BLaER1 treated with 17β-estradiol and CSF1 and Interleukin-3, amounts not matched to agents 10 nM and 100 nM (cell line): ENCODE measurements at regions not wholly inside any gene's neighbourhood (a gene's known extent, or its start where the extent isn't known, plus 50 kb on each side); places are given as distances from the start of the nearest gene placed in this dataset.

Source experiments
- H3K27ac ChIP-seq, 11 experiments: shearing (Covaris generic); formaldehyde crosslinking; 2 replicates each; pipeline ENCODE4 v1.8.1; 2022
- H3K27me3 ChIP-seq, 11 experiments: shearing (Covaris generic); formaldehyde crosslinking; 2 replicates each; pipeline ENCODE4 v1.8.1; 2022
- H3K36me3 ChIP-seq, 11 experiments: shearing (Covaris generic); formaldehyde crosslinking; 2 replicates each; pipeline ENCODE4 v1.8.1; 2022
- H3K4me1 ChIP-seq, 10 experiments: shearing (Covaris generic); formaldehyde crosslinking; 2 replicates each; pipeline ENCODE4 v1.8.1; 2022
- H3K4me2 ChIP-seq, 11 experiments: shearing (Covaris generic); formaldehyde crosslinking; 2 replicates each; pipeline ENCODE4 v1.8.1; 2022
- H3K4me3 ChIP-seq, 10 experiments: shearing (Covaris generic); formaldehyde crosslinking; 2 replicates each; pipeline ENCODE4 v1.8.1; 2022
- H3K9ac ChIP-seq, 11 experiments: shearing (Covaris generic); formaldehyde crosslinking; 2 replicates each; pipeline ENCODE4 v1.8.1; 2022
- H3K9me3 ChIP-seq, 11 experiments: shearing (Covaris generic); formaldehyde crosslinking; replicated peaks in 1 of 11; 2 replicates each; pipeline ENCODE4 v1.8.1; 2022
- H4K20me1 ChIP-seq, 11 experiments: shearing (Covaris generic); formaldehyde crosslinking; 2 replicates each; pipeline ENCODE4 v1.8.1; 2022
- Cebpa-rat ChIP-seq, 11 experiments: shearing (Covaris generic); IDR thresholded peaks; 2 replicates each; pipeline ENCODE4 v1.8.1; 2022

GRCh38 chr17:73974536-73974935 is 228.9 kb upstream of the RPL38 start:
- H4K20me1 ChIP-seq, result no peaks in the 10 kb centered on the region
- no peaks in the 10 kb centered on the region for H3K9me3 ChIP-seq
- peak overlapping the region in 8 of 11 experiments; percentile 12 to 56 (median 40); a peak in 13 of 22 replicates for H3K4me2 ChIP-seq
- no peak overlapping the region for H3K9ac ChIP-seq
- H3K4me3 ChIP-seq, result no peak overlapping the region
- TF ChIP-seq Cebpa-rat (IDR thresholded peaks at IDR 0.05), result no peak
- no peaks in the 10 kb centered on the region for H3K27me3 ChIP-seq
- peaks cover 11 to 58% (median 43%) of the 10 kb centered on the region in 10 experiments for H3K4me1 ChIP-seq
- H3K36me3 ChIP-seq, result no peaks in the 10 kb centered on the region
- H3K27ac ChIP-seq, result peak overlapping the region in 3 of 11 experiments; percentile 7 to 40 (median 24); a peak in 1 of 22 replicates

DNA sequence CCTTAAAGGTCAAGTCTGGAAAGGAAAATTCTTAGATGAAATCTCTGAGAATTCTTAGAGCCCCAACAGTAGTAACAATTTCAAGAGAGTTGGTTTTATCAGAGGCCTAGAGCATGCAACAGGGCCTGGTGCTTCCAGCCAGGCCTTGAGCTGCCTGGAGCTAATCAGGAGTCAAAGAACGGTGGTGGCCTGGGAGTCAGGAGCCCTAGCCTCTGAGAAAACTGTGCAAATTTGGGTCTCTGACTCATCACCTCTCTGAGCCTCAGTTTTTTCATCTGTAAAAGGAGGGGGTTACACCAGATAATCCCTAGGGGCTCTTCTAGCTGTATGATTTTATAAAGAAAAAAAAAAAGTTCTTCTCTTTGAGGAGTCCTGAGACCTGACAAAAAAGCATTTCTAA is 227.3 kb upstream of the RPL38 start:
- Histone ChIP-seq H3K4me1 (peaks cover 6 to 59% (median 51%) of the 10 kb centered on the region in 10 experiments), H3K27me3 (no peaks in the 10 kb centered on the region), H3K36me3 (no peaks in the 10 kb centered on the region), H3K9ac (0 out of 22 replicates have a peak overlapping the region, but pooled peaks of 1 of the 11 experiments have one; percentile 6), H3K9me3 (no peaks in the 10 kb centered on the region), H3K27ac (no peak overlapping the region), H3K4me2 (peak overlapping the region in 8 of 11 experiments; percentile 15 to 47 (median 37); a peak in 13 of 22 replicates), H4K20me1 (no peaks in the 10 kb centered on the region), H3K4me3 (no peak overlapping the region)
- no peak for TF ChIP-seq Cebpa-rat (IDR thresholded peaks at IDR 0.05)

- no peak for TF ChIP-seq Cebpa-rat (IDR thresholded peaks at IDR 0.05)
Observed at GRCh38 chr17:73976676-73977521, 226.6 kb upstream of the RPL38 start.

DNA sequence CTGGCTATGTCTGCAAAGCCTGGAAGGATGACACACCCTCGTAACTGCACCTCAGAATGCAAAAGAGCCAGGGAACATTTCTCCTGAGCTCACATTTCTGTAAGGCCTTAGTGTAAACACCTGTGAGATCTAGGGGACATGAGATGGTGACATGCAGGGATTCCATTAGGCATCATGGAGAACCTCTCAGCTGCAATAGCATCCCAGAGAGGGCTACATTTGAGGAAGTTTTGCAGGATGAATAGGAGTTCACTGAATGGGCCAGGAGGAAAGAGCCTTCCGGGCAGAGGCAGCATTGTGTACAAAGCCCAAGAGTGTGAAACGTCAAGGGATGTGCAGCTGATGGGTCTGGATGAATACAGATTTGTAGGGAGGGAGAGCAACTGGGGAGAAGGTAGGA is 223.0 kb upstream of the RPL38 start:
- Histone ChIP-seq H3K9me3 (no peaks in the 10 kb centered on the region), H3K9ac (no peak overlapping the region), H3K4me1 (peaks cover 47 to 82% (median 77%) of the 10 kb centered on the region in 10 experiments), H3K27ac (no peak overlapping the region), H4K20me1 (no peaks in the 10 kb centered on the region), H3K4me3 (no peak overlapping the region), H3K4me2 (peak overlapping the region; percentile 76 to 94 (median 85); a peak in 20 of 22 replicates), H3K36me3 (no peaks in the 10 kb centered on the region), H3K27me3 (no peaks in the 10 kb centered on the region)
- no peak for TF ChIP-seq Cebpa-rat (IDR thresholded peaks at IDR 0.05)

More at GRCh38 chr17:73976676-73977521, 226.6 kb upstream of the RPL38 start:
- H4K20me1 ChIP-seq, result no peaks in the 10 kb centered on the region
- no peak overlapping the region for H3K27ac ChIP-seq
- H3K4me3 ChIP-seq, result no peak overlapping the region
- peak overlapping the region in 8 of 11 experiments; percentile 15 to 47 (median 37); a peak in 14 of 22 replicates for H3K4me2 ChIP-seq
- H3K9me3 ChIP-seq, result no peaks in the 10 kb centered on the region
- H3K36me3 ChIP-seq, result no peaks in the 10 kb centered on the region
- H3K9ac ChIP-seq, result no peak overlapping the region
- H3K27me3 ChIP-seq, result no peaks in the 10 kb centered on the region
- peaks cover 13 to 59% (median 53%) of the 10 kb centered on the region in 10 experiments for H3K4me1 ChIP-seq

DNA sequence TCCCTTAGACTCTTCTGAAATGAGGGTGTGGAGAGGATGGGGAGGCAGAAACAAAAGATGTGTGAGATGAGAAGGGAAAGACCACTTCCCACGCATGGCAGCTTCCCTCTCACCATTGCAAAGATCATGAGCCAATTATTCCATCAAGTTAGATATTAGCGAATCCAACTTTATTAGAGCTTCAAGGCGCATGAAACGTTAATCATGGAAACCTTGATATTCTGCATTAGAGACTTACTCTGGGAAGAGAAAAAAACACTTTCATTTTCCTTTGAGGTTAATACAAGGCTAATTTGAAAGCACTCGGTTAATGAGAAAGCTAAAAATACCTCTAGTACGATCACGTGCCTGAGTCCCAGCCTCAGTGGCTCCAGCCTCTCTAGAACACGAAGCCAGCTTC is 220.6 kb upstream of the RPL38 start:
- H3K4me2 ChIP-seq, result peak overlapping the region; percentile 76 to 94 (median 85)
- no peak for TF ChIP-seq Cebpa-rat (IDR thresholded peaks at IDR 0.05)
- peak overlapping the region in 2 of 11 experiments; percentile 60 to 68; a peak in 2 of 22 replicates for H3K27ac ChIP-seq
- H3K9me3 ChIP-seq, result no peaks in the 10 kb centered on the region
- peak overlapping the region in 2 of 11 experiments; percentile 36 to 39; a peak in 2 of 22 replicates for H3K9ac ChIP-seq
- no peaks in the 10 kb centered on the region for H3K27me3 ChIP-seq
- H3K4me3 ChIP-seq, result no peak overlapping the region
- H4K20me1 ChIP-seq, result no peaks in the 10 kb centered on the region
- no peaks in the 10 kb centered on the region for H3K36me3 ChIP-seq
- H3K4me1 ChIP-seq, result peaks cover 48 to 78% (median 68%) of the 10 kb centered on the region in 10 experiments

GRCh38 chr17:73983621-73984400 is 219.7 kb upstream of the RPL38 start:
- no peak for TF ChIP-seq Cebpa-rat (IDR thresholded peaks at IDR 0.05)
- no peaks in the 10 kb centered on the region for H3K36me3 ChIP-seq
- H3K27ac ChIP-seq, result peak overlapping the region in 2 of 11 experiments; percentile 15 to 25; a peak in 1 of 22 replicates
- peaks cover 48 to 78% (median 68%) of the 10 kb centered on the region in 10 experiments for H3K4me1 ChIP-seq
- H3K4me2 ChIP-seq, result peak overlapping the region; percentile 46 to 94 (median 77)
- no peaks in the 10 kb centered on the region for H3K9me3 ChIP-seq
- H3K9ac ChIP-seq, result no peak overlapping the region
- H3K4me3 ChIP-seq, result no peak overlapping the region
- H3K27me3 ChIP-seq, result no peaks in the 10 kb centered on the region
- H4K20me1 ChIP-seq, result no peaks in the 10 kb centered on the region

- H3K36me3 ChIP-seq, result no peaks in the 10 kb centered on the region
- H3K4me1 ChIP-seq, result peaks cover 48 to 76% (median 64%) of the 10 kb centered on the region in 10 experiments
- no peak overlapping the region for H3K4me3 ChIP-seq
Observed at GRCh38 chr17:73984941-73985340, 218.5 kb upstream of the RPL38 start.

GRCh38 chr17:73985466-73986015 is 217.9 kb upstream of the RPL38 start:
- peak overlapping the region in 4 of 11 experiments; percentile 38 to 58 (median 52); a peak in 6 of 22 replicates for H3K27ac ChIP-seq
- H3K4me3 ChIP-seq, result no peak overlapping the region
- H3K9me3 ChIP-seq, result no peaks in the 10 kb centered on the region
- no peaks in the 10 kb centered on the region for H4K20me1 ChIP-seq
- no peak for TF ChIP-seq Cebpa-rat (IDR thresholded peaks at IDR 0.05)
- peak overlapping the region in 10 of 11 experiments; percentile 55 to 82 (median 76); a peak in 20 of 22 replicates for H3K4me2 ChIP-seq
- H3K9ac ChIP-seq, result peak overlapping the region in 1 of 11 experiments; percentile 38; a peak in 2 of 22 replicates
- H3K36me3 ChIP-seq, result no peaks in the 10 kb centered on the region
- no peaks in the 10 kb centered on the region for H3K27me3 ChIP-seq
- H3K4me1 ChIP-seq, result peaks cover 48 to 70% (median 58%) of the 10 kb centered on the region in 10 experiments

More at GRCh38 chr17:73984941-73985340, 218.5 kb upstream of the RPL38 start:
- Histone ChIP-seq H4K20me1 (no peaks in the 10 kb centered on the region), H3K4me2 (peak overlapping the region; percentile 55 to 82 (median 78)), H3K9me3 (no peaks in the 10 kb centered on the region), H3K27me3 (no peaks in the 10 kb centered on the region), H3K27ac (peak overlapping the region in 6 of 11 experiments; percentile 38 to 58 (median 49); a peak in 6 of 22 replicates), H3K9ac (peak overlapping the region in 3 of 11 experiments; percentile 30 to 38 (median 37); a peak in 1 of 22 replicates)
- TF ChIP-seq Cebpa-rat (IDR thresholded peaks at IDR 0.05), result no peak
